ENCODE measurements at regions not wholly inside any gene's neighbourhood (a gene's known extent, or its start where the extent isn't known, plus 50 kb on each side); places are given as distances from the start of the nearest gene placed in this dataset.

DNA sequence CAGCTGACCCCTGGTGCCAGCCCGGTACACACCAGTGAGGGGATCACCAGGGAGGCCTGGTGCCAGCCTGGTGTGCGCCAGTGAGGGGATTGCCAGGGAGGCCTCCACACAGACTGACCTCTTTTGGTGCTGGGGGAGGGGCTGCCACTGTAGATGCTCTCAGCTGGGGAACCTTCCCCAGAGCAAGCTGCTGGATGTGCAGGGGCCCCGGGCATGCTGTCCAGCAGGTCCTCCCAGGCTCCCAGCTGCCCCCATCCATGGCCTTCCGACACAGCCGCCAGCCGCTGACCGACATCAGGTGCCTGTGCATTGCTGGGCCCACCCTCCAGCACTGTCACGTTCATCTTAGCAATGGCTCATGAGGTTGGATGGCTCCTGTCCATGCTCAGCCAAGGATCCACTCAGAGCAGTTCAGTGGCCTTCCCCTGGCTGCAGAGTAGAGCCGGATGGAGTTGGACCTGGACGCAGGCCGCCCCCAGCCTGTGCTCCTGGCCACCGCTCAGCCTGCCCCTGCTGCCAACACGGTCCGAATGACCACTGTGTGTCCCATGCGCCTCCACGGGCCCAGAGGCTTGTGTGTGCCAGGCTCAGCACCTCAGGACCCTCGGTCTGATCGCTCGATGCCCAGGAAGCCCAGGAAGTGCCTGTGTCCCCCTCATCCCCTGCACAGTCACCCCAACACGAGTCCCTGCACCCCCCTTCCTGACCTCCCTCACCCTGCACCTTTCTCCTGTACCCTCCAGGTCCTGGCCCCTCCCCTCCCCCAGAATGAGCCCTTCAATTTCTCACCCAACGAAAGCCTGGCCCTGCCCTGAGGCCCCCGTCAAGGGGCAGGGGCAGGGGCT lies 95.7 kb downstream of the YTHDF1 start:
- TF ChIP-seq, protein P1, sequence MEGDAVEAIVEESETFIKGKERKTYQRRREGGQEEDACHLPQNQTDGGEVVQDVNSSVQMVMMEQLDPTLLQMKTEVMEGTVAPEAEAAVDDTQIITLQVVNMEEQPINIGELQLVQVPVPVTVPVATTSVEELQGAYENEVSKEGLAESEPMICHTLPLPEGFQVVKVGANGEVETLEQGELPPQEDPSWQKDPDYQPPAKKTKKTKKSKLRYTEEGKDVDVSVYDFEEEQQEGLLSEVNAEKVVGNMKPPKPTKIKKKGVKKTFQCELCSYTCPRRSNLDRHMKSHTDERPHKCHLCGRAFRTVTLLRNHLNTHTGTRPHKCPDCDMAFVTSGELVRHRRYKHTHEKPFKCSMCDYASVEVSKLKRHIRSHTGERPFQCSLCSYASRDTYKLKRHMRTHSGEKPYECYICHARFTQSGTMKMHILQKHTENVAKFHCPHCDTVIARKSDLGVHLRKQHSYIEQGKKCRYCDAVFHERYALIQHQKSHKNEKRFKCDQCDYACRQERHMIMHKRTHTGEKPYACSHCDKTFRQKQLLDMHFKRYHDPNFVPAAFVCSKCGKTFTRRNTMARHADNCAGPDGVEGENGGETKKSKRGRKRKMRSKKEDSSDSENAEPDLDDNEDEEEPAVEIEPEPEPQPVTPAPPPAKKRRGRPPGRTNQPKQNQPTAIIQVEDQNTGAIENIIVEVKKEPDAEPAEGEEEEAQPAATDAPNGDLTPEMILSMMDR (IDR thresholded peaks at IDR 0.05; ENCODE audit: low read length, missing control alignments) = no peak
- no peak for DNase-seq (ENCODE audit: low read depth)
- no peak overlapping the region for H3K4me3 ChIP-seq (replicated peaks; ENCODE audit: low read depth, low read length)

DNA sequence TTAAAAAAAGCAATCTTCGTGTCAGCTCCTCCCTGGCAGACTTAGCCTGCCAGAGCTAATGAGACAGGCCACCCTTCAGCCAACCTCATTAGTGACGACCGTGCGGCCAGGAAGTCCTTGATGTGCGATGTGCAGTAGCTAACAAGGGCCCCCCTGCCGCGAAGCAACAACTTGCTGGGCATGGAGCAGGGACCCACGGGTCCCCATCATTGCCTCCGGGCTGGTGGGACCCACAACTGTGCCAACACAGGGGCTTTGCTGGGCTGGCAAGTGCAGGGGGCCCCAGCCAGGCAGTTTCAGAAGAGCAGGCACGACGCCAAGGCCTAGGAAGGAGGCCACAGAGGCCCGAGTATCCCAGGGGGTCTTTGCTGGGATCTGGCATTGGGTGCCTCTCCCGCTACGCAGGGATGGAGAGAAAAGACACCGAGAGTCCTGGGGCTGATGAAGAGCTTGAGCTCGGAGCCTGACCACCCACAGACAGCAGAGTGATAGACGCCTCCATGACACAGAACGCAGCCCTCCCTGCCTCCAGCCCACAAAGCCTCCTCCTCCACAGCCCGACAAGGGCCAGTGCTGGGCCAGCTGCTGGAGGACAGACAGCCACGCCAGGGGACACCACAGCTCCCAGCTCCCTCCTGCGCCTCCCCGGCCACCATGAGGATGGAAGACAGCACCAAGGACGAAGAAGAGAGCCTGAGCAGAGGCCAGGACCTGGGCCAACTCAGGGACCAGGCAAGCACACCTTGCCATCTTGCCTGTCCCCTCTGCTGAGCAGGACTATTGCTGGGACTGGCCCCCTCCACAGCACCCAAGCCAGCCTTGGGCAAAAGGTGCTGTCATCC lies 96.6 kb downstream of the YTHDF1 start:
- no peak overlapping the region for H3K4me3 ChIP-seq (replicated peaks; ENCODE audit: low read depth, low read length)
- TF ChIP-seq, protein P1 (IDR thresholded peaks at IDR 0.05; ENCODE audit: low read length, missing control alignments) = no peak
- DNase-seq (ENCODE audit: low read depth) = no peak

DNA sequence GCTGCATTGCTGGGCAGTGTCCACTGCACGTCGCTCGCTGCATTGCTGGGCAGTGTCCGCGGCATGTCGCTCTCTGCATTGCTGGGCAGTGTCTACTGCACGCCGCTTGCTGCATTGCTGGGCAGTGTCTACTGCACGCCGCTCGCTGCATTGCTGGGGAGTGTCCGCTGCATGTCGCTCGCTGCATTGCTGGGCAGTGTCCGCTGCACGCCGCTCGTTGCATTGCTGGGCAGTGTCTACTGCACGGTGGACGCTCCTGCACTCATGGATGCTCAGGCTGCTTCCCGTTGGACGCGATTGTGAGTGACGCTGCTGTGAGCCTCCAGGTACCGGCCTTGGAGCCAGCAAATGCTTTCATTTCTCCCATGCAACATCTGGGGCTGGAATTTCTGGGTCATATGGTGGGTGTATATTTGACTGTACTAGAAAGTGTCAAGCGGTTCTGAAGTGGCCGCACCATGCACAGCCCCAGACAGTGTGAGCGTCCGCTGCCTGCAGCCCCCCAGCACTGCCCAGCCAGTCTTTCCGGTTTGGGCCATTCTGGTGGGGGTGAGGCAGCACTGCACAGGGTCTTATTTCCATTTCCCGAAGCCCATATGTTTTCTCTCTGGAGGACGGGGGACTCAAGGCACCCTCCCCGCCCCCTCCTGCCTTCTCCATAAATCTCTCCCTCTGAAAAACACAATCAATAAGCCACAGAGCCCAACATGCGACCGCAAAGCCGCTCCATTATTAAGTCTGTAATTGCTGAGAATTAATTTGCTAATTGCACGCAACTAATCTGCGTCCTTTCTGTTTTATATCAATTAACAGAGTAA lies 97.4 kb downstream of the YTHDF1 start:
- no peak for DNase-seq (ENCODE audit: low read depth)
- no peak overlapping the region for H3K4me3 ChIP-seq (replicated peaks; ENCODE audit: low read depth, low read length)
- TF ChIP-seq, protein P1 (IDR thresholded peaks at IDR 0.05; ENCODE audit: low read length, missing control alignments) = no peak

DNA sequence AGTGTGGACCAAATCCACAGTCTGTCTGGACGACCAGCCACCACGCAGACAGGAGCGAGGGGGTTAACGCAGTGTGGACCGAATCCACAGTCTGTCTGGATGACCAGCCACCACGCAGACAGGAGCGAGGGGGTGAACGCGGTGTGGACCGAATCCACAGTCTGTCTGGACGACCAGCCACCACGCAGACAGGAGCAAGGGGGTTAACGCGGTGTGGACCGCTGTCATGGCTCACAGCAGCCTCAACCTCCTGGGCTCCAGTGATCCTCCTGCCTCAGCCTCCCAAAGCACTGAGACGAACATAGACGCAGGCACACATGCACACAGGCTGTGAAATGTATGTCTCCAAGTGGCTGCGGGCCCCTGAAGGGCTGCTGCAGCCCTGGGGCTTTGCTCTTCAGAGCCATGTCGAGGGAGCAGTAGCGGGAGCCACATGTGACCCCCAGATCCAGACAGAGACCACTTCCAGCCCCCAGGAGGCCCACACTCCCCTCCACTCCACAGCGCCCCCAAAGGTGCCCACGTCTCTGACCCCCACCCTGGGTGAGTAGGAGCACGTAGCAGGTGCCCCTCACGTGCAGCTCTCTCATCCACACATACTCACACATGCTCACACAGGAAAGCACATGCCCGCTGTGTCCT lies 98.1 kb downstream of the YTHDF1 start:
- no peak overlapping the region for H3K4me3 ChIP-seq (replicated peaks; ENCODE audit: low read depth, low read length)
- TF ChIP-seq, protein P1 (IDR thresholded peaks at IDR 0.05; ENCODE audit: low read length, missing control alignments) = no peak
- no peak for DNase-seq (ENCODE audit: low read depth)

GRCh38 chr20:63117151-63117550 lies 98.8 kb downstream of the YTHDF1 start:
- H3K4me3 ChIP-seq (replicated peaks; ENCODE audit: low read depth, low read length) = no peak overlapping the region
- TF ChIP-seq, protein P1 (IDR thresholded peaks at IDR 0.05; ENCODE audit: low read length, missing control alignments) = no peak
- no peak for DNase-seq (ENCODE audit: low read depth)

GRCh38 chr20:63116412-63117106 lies 99.4 kb downstream of the YTHDF1 start:
- DNase-seq (ENCODE audit: low read depth) = peak; percentile 18
- TF ChIP-seq, protein P1 (IDR thresholded peaks at IDR 0.05; ENCODE audit: low read length, missing control alignments) = no peak

More at GRCh38 chr20:63116412-63117106, 99.4 kb downstream of the YTHDF1 start:
- H3K4me3 ChIP-seq (replicated peaks; ENCODE audit: low read depth, low read length) = no peak overlapping the region
